ENCODE measurements at regions not wholly inside any gene's neighbourhood (a gene's known extent, or its start where the extent isn't known, plus 50 kb on each side); places are given as distances from the start of the nearest gene placed in this dataset.

GRCh38 chr14:85024931-85025330 is 505.0 kb upstream of the FLRT2 start:
- TF ChIP-seq POLR2A (IDR thresholded peaks at IDR 0.05) (no peak), CTCF (IDR thresholded peaks at IDR 0.05) (no peak)

All from vagina (tissue), 2 donors.